Testis (tissue), 2 donors: ENCODE measurements at regions not wholly inside any gene's neighbourhood (a gene's known extent, or its start where the extent isn't known, plus 50 kb on each side); places are given as distances from the start of the nearest gene placed in this dataset.

Experiments
- POLR2A ChIP-seq: fragments of 450-650 bp; IDR thresholded peaks from one replicate; pipeline ENCODE4 v1.6.1; 2017; ENCODE audit warnings: antibody characterized with exemption, mild to moderate bottlenecking, moderate library complexity
- TF ChIP-seq, protein P1 (sequence below), 3 experiments: fragments of 450-650 bp in 2 of 3; fragments of 200-600 bp in 1 of 3; sonication (generic) in 1 of 3; IDR thresholded peaks; one replicate each; pipeline ENCODE4 v1.5.1; 2016 to 2019; ENCODE audit warnings: antibody characterized with exemption in 3 of 3, mild to moderate bottlenecking in 2 of 3, moderate library complexity in 1 of 3

GRCh38 chr7:124686543-124687171, 78.9 kb downstream of the GPR37 start:
- TF ChIP-seq, protein P1, sequence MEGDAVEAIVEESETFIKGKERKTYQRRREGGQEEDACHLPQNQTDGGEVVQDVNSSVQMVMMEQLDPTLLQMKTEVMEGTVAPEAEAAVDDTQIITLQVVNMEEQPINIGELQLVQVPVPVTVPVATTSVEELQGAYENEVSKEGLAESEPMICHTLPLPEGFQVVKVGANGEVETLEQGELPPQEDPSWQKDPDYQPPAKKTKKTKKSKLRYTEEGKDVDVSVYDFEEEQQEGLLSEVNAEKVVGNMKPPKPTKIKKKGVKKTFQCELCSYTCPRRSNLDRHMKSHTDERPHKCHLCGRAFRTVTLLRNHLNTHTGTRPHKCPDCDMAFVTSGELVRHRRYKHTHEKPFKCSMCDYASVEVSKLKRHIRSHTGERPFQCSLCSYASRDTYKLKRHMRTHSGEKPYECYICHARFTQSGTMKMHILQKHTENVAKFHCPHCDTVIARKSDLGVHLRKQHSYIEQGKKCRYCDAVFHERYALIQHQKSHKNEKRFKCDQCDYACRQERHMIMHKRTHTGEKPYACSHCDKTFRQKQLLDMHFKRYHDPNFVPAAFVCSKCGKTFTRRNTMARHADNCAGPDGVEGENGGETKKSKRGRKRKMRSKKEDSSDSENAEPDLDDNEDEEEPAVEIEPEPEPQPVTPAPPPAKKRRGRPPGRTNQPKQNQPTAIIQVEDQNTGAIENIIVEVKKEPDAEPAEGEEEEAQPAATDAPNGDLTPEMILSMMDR (IDR thresholded peaks at IDR 0.05) = no peak
- TF ChIP-seq POLR2A = no peak
